ENCODE measurements at regions not wholly inside any gene's neighbourhood (a gene's known extent, or its start where the extent isn't known, plus 50 kb on each side); places are given as distances from the start of the nearest gene placed in this dataset.
"Not testable (repeated sequence)": the region's sequence is repeated elsewhere in the genome, so short reads cannot be mapped to it uniquely, and the experiment has no call there.

- DNase-seq, result no peak
Measured at GRCh38 chr6:134443009-134443408, 125.1 kb upstream of the SGK1 start.

GRCh38 chr6:134442073-134442472 is 124.2 kb upstream of the SGK1 start:
- no peak for DNase-seq

- DNase-seq, result no peak
Measured at GRCh38 chr6:134438837-134439236, 120.9 kb upstream of the SGK1 start.

GRCh38 chr6:134437376-134437775 is 119.5 kb upstream of the SGK1 start:
- no peak for DNase-seq

- DNase-seq, result no peak
Measured at GRCh38 chr6:134436950-134437349, 119.0 kb upstream of the SGK1 start.

GRCh38 chr6:134436281-134436815 is 118.4 kb upstream of the SGK1 start:
- no peak for DNase-seq

- DNase-seq, result no peak
Measured at GRCh38 chr6:134435814-134436280, 117.9 kb upstream of the SGK1 start.

GRCh38 chr6:134434019-134434942 is 116.4 kb upstream of the SGK1 start:
- no peak for DNase-seq

GRCh38 chr6:134432036-134432435 is 114.1 kb upstream of the SGK1 start:
- no peak for DNase-seq

- DNase-seq, result no peak
Measured at GRCh38 chr6:134431421-134431859, 113.5 kb upstream of the SGK1 start.

GRCh38 chr6:134429861-134430380 is 112.0 kb upstream of the SGK1 start:
- DNase-seq, result no peak

- DNase-seq, result no peak
Measured at GRCh38 chr6:134427721-134428120, 109.8 kb upstream of the SGK1 start.

GRCh38 chr6:134426623-134427022 is 108.7 kb upstream of the SGK1 start:
- DNase-seq, result no peak

GRCh38 chr6:134425917-134426316 is 108.0 kb upstream of the SGK1 start:
- not testable (repeated sequence) for DNase-seq

GRCh38 chr6:134425513-134425912 is 107.6 kb upstream of the SGK1 start:
- no peak for DNase-seq

- DNase-seq, result no peak
Measured at GRCh38 chr6:134424798-134425170, 106.9 kb upstream of the SGK1 start.

GRCh38 chr6:134424165-134424797 is 106.4 kb upstream of the SGK1 start:
- no peak for DNase-seq

GRCh38 chr6:134422426-134423231 is 104.7 kb upstream of the SGK1 start:
- DNase-seq, result no peak

GRCh38 chr6:134421501-134421900 is 103.6 kb upstream of the SGK1 start:
- no peak for DNase-seq

- no peak for DNase-seq
Measured at GRCh38 chr6:134420614-134421181, 102.8 kb upstream of the SGK1 start.

- no peak for DNase-seq
Measured at GRCh38 chr6:134419716-134420115, 101.8 kb upstream of the SGK1 start.

GRCh38 chr6:134416418-134417154 is 98.7 kb upstream of the SGK1 start:
- DNase-seq, result no peak
